ENCODE measurements at regions not wholly inside any gene's neighbourhood (a gene's known extent, or its start where the extent isn't known, plus 50 kb on each side); places are given as distances from the start of the nearest gene placed in this dataset.

DNA sequence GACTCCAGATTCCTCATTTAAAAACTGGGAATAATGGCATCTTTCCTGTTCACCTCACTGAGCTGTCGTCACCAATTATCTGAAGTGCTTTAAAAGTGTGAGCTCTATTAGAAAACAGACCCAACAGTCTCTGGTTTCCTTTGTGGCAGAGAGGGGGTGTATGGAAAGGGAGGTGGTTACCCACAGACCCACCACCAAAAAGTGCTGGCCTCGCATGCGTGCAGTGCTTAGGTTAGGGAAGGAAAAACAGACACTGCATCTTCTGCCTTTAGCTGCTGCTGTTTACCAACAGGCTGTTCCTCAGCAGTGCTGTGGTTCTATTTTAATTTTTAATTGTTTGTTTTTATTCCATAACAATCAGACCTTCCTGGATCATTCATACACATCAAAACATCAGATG, 249.6 kb downstream of the PIK3R1 start:
- no TSS peak for BruUV-seq (replicated peaks)
- Histone ChIP-seq H3K27me3 (ENCODE audit: control insufficient read depth in 1 of 2, insufficient read depth in 2 of 2, low read length in 2 of 2) (peaks cover 0 to 3% of the 10 kb centered on the region in 2 experiments; a peak in 2 of 5 replicates), H3K36me3 (replicated peaks in 1 of 2; ENCODE audit: control insufficient read depth in 1 of 2, insufficient read depth in 2 of 2, low read length in 2 of 2) (no peaks in the 10 kb centered on the region), H3K9ac (ENCODE audit: insufficient read depth, low read depth, low read length) (no peak overlapping the region), H2AFZ (ENCODE audit: low read length) (no peak overlapping the region), H3K79me2 (ENCODE audit: insufficient read depth, low read length) (no peaks in the 10 kb centered on the region), H3K27ac (ENCODE audit: extremely low read length, insufficient read depth, low read length) (no peak overlapping the region), H4K20me1 (ENCODE audit: insufficient read depth, low read length) (no peaks in the 10 kb centered on the region), H3K4me2 (ENCODE audit: low read depth, low read length) (no peak overlapping the region), H3K4me3 (replicated peaks in 1 of 3; ENCODE audit: insufficient read depth in 1 of 3, low read depth in 2 of 3, low read length in 3 of 3) (no peak overlapping the region), H3K4me1 (ENCODE audit: insufficient read depth, low read length) (peaks cover 2% of the 10 kb centered on the region), H3K9me3 (ENCODE audit: low read length) (no peaks in the 10 kb centered on the region)
- no peak for FAIRE-seq
- intact Hi-C loops (cut with micrococcal nuclease; ENCODE audit: unreplicated experiment) (no loop called here), in situ Hi-C loops (cut with HindIII; ENCODE audit: extremely low pct_ligation_motif_present, low pct_unique_long_range_greater_than_20kb) (no loop called here)
- 81% methylated on average over 3 of the region's 3 CpGs for WGBS (ENCODE audit: low lambda C conversion rate)
- DNase-seq (ENCODE audit: low spot score), result no peak
- no peak for ATAC-seq
- ChIA-PET CTCF (ENCODE audit: low intra/inter-chr PET ratio, low total read pairs) (no interaction called here), POLR2A (no interaction called here)
- TF ChIP-seq GABPA (IDR thresholded peaks at IDR 0.05; ENCODE audit: low read depth, low read length) (no peak), GABPA (CRISPR knock-in tag; IDR thresholded peaks at IDR 0.05; ENCODE audit: low read depth) (no peak), ZNF839 (CRISPR knock-in tag; IDR thresholded peaks at IDR 0.05; ENCODE audit: borderline replicate concordance) (no peak), ZNF607 (CRISPR knock-in tag; IDR thresholded peaks at IDR 0.05; ENCODE audit: borderline replicate concordance) (no peak), YEATS2 (CRISPR knock-in tag; IDR thresholded peaks at IDR 0.05; ENCODE audit: borderline replicate concordance) (no peak), ZNF629 (CRISPR knock-in tag; conservative IDR thresholded peaks at IDR 0.05) (no peak), FLYWCH1 (CRISPR knock-in tag; IDR thresholded peaks at IDR 0.05) (no peak)
- TF ChIP-seq, protein P1, sequence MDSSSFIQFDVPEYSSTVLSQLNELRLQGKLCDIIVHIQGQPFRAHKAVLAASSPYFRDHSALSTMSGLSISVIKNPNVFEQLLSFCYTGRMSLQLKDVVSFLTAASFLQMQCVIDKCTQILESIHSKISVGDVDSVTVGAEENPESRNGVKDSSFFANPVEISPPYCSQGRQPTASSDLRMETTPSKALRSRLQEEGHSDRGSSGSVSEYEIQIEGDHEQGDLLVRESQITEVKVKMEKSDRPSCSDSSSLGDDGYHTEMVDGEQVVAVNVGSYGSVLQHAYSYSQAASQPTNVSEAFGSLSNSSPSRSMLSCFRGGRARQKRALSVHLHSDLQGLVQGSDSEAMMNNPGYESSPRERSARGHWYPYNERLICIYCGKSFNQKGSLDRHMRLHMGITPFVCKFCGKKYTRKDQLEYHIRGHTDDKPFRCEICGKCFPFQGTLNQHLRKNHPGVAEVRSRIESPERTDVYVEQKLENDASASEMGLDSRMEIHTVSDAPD (CRISPR knock-in tag; IDR thresholded peaks at IDR 0.05), result no peak
- TF ChIP-seq, protein P2, sequence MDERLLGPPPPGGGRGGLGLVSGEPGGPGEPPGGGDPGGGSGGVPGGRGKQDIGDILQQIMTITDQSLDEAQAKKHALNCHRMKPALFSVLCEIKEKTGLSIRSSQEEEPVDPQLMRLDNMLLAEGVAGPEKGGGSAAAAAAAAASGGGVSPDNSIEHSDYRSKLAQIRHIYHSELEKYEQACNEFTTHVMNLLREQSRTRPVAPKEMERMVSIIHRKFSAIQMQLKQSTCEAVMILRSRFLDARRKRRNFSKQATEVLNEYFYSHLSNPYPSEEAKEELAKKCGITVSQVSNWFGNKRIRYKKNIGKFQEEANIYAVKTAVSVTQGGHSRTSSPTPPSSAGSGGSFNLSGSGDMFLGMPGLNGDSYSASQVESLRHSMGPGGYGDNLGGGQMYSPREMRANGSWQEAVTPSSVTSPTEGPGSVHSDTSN (CRISPR knock-in tag; IDR thresholded peaks at IDR 0.05), result no peak

All from HepG2 (cell line).